ENCODE measurements at regions not wholly inside any gene's neighbourhood (a gene's known extent, or its start where the extent isn't known, plus 50 kb on each side); places are given as distances from the start of the nearest gene placed in this dataset.

GRCh38 chr4:60359746-60360367, 840.3 kb upstream of the ADGRL3 start:
- Histone ChIP-seq H3K4me3 (no peak overlapping the region), H3K4me1 (no peaks in the 10 kb centered on the region), H3K36me3 (no peaks in the 10 kb centered on the region), H3K27me3 (no peaks in the 10 kb centered on the region), H3K27ac (no peak overlapping the region), H3K9me3 (no peaks in the 10 kb centered on the region)
- DNase-seq (no peak), ATAC-seq (ENCODE audit: low FRiP score in 2 of 2) (no peak)
- no peak for TF ChIP-seq POLR2AphosphoS5 (IDR thresholded peaks at IDR 0.05)
- no peak for TF ChIP-seq CTCF (IDR thresholded peaks at IDR 0.05)
- no peak for TF ChIP-seq EP300 (IDR thresholded peaks at IDR 0.05)
- no peak for TF ChIP-seq POLR2A (IDR thresholded peaks at IDR 0.05)
- 73 to 79% methylated on average over 3 of the region's 3 CpGs for WGBS, 2 donors

- Histone ChIP-seq H3K27me3 (no peaks in the 10 kb centered on the region), H3K4me1 (no peaks in the 10 kb centered on the region), H3K27ac (no peak overlapping the region), H3K4me3 (no peak overlapping the region), H3K36me3 (no peaks in the 10 kb centered on the region), H3K9me3 (no peaks in the 10 kb centered on the region)
- no peak for TF ChIP-seq POLR2AphosphoS5 (IDR thresholded peaks at IDR 0.05)
- TF ChIP-seq POLR2A (IDR thresholded peaks at IDR 0.05) = no peak
- no peak for TF ChIP-seq EP300 (IDR thresholded peaks at IDR 0.05)
- TF ChIP-seq CTCF (IDR thresholded peaks at IDR 0.05) = no peak
- ATAC-seq (ENCODE audit: low FRiP score in 2 of 2) (no peak), DNase-seq (no peak)
- 68 to 74% methylated on average over 3 of the region's 3 CpGs for WGBS, 2 donors
Measured at GRCh38 chr4:60365176-60365575, 835.0 kb upstream of the ADGRL3 start.

GRCh38 chr4:60366661-60367060, 833.5 kb upstream of the ADGRL3 start:
- DNase-seq (no peak), ATAC-seq (ENCODE audit: low FRiP score in 2 of 2) (no peak)
- no peak overlapping the region for H3K4me3 ChIP-seq
- H3K36me3 ChIP-seq = no peaks in the 10 kb centered on the region
- no peaks in the 10 kb centered on the region for H3K27me3 ChIP-seq
- no peak overlapping the region for H3K27ac ChIP-seq
- TF ChIP-seq EP300 (IDR thresholded peaks at IDR 0.05) = no peak
- TF ChIP-seq POLR2A (IDR thresholded peaks at IDR 0.05) = no peak
- TF ChIP-seq CTCF (IDR thresholded peaks at IDR 0.05) = no peak
- TF ChIP-seq POLR2AphosphoS5 (IDR thresholded peaks at IDR 0.05) = no peak
- no peaks in the 10 kb centered on the region for H3K4me1 ChIP-seq
- H3K9me3 ChIP-seq = no peaks in the 10 kb centered on the region
- 75 to 88% methylated on average over 2 of the region's 2 CpGs for WGBS, 2 donors

GRCh38 chr4:60368986-60369385, 831.1 kb upstream of the ADGRL3 start:
- Histone ChIP-seq H3K27ac (no peak overlapping the region), H3K36me3 (no peaks in the 10 kb centered on the region), H3K27me3 (no peaks in the 10 kb centered on the region), H3K4me1 (no peaks in the 10 kb centered on the region), H3K9me3 (no peaks in the 10 kb centered on the region), H3K4me3 (no peak overlapping the region)
- no peak for ATAC-seq (ENCODE audit: low FRiP score in 2 of 2)
- TF ChIP-seq CTCF (IDR thresholded peaks at IDR 0.05) = no peak
- no peak for TF ChIP-seq POLR2A (IDR thresholded peaks at IDR 0.05)
- no peak for TF ChIP-seq POLR2AphosphoS5 (IDR thresholded peaks at IDR 0.05)
- no peak for TF ChIP-seq EP300 (IDR thresholded peaks at IDR 0.05)
- 73 to 100% methylated on average over 1 of the region's 1 CpG for WGBS, 2 donors
- DNase-seq = no peak

- H3K4me1 ChIP-seq = no peaks in the 10 kb centered on the region
- no peaks in the 10 kb centered on the region for H3K36me3 ChIP-seq
- no peak overlapping the region for H3K4me3 ChIP-seq
- 77 to 88% methylated on average over 1 of the region's 1 CpG for WGBS, 2 donors
- no peaks in the 10 kb centered on the region for H3K27me3 ChIP-seq
- no peaks in the 10 kb centered on the region for H3K9me3 ChIP-seq
- H3K27ac ChIP-seq = no peak overlapping the region
- DNase-seq (no peak), ATAC-seq (ENCODE audit: low FRiP score in 2 of 2) (no peak)
- TF ChIP-seq POLR2AphosphoS5 (IDR thresholded peaks at IDR 0.05) = no peak
- TF ChIP-seq CTCF (IDR thresholded peaks at IDR 0.05) = no peak
- TF ChIP-seq EP300 (IDR thresholded peaks at IDR 0.05) = no peak
- no peak for TF ChIP-seq POLR2A (IDR thresholded peaks at IDR 0.05)
Measured at GRCh38 chr4:60378010-60378409, 822.1 kb upstream of the ADGRL3 start.

All from upper lobe of left lung (tissue), 6 donors.